CD4-positive, alpha-beta T cell (primary cell): ENCODE measurements at regions not wholly inside any gene's neighbourhood (a gene's known extent, or its start where the extent isn't known, plus 50 kb on each side); places are given as distances from the start of the nearest gene placed in this dataset.

Experiments
- ATAC-seq: fragments of 200-7000 bp; cut with Tn5 transposase; one replicate; pipeline ENCODE4 v1.10.0; 2022; ENCODE audit warnings: mild to moderate bottlenecking; ENCODE audit not compliant: poor library complexity
- CTCF ChIA-PET: fragments of 350-600 bp; sonication (Branson Sonifier 250); formaldehyde crosslinking; loops from one replicate; lab custom pipeline; 2021; ENCODE audit warnings: antibody characterized with exemption, inconsistent platforms; lab: Charles Lee
- POLR2A ChIA-PET: fragments of 350-600 bp; sonication (Branson Sonifier 250); formaldehyde crosslinking; loops from one replicate; lab custom pipeline; 2021; ENCODE audit warnings: antibody characterized with exemption, inconsistent platforms; lab: Charles Lee
- DNase-seq, 14 experiments: peaks; one replicate each; pipeline ENCODE4 v3.0.0-alpha.2; 2013 to 2020; ENCODE audit warnings: mixed read lengths in 2 of 14
- H3K27ac ChIP-seq, 2 donors: one replicate each; pipeline versions ENCODE4 v1.5.1 to v1.7.0; 2013; ENCODE audit warnings: low read length in 2 of 2, low read depth in 1 of 2, mild to moderate bottlenecking in 1 of 2
- H3K27me3 ChIP-seq, 2 experiments: 1 replicate in 1 of 2; 2 replicates in 1 of 2; pipeline versions ENCODE4 v1.6.1 to v1.7.0; 2013; ENCODE audit warnings: low read length in 2 of 2, control low read depth in 1 of 2, mild to moderate bottlenecking in 1 of 2, moderate library complexity in 1 of 2; ENCODE audit not compliant: insufficient read depth in 2 of 2, control insufficient read depth in 1 of 2
- H3K36me3 ChIP-seq: one replicate; pipeline ENCODE4 v1.6.1; 2013; ENCODE audit warnings: low read length, control low read depth; ENCODE audit not compliant: insufficient read depth
- H3K4me1 ChIP-seq: one replicate; pipeline ENCODE4 v1.6.1; 2013; ENCODE audit warnings: low read length, control low read depth; ENCODE audit not compliant: insufficient read depth
- H3K4me3 ChIP-seq: one replicate; pipeline ENCODE4 v1.5.1; 2013; ENCODE audit warnings: mild to moderate bottlenecking, low read length, moderate library complexity
- H3K9me3 ChIP-seq, 2 experiments: 1 replicate in 1 of 2; 2 replicates in 1 of 2; pipeline versions ENCODE4 v1.6.1 to v1.7.0; 2013; ENCODE audit warnings: low read length in 2 of 2, mild to moderate bottlenecking in 2 of 2, control low read depth in 1 of 2, moderate library complexity in 1 of 2; ENCODE audit not compliant: control insufficient read depth in 1 of 2, insufficient read depth in 1 of 2
- H3K27ac Mint-ChIP-seq: one replicate; pipeline ENCODE4 v1.8.0; 2020; ENCODE audit warnings: mixed read lengths
- H3K27me3 Mint-ChIP-seq: one replicate; pipeline ENCODE4 v1.8.0; 2021; ENCODE audit warnings: mixed read lengths
- H3K36me3 Mint-ChIP-seq: one replicate; pipeline ENCODE4 v1.8.0; 2021; ENCODE audit warnings: low read depth, mixed read lengths
- H3K4me1 Mint-ChIP-seq: one replicate; pipeline ENCODE4 v1.8.0; 2021; ENCODE audit warnings: low read depth, mixed read lengths
- H3K4me3 Mint-ChIP-seq: one replicate; pipeline ENCODE4 v1.8.0; 2020; ENCODE audit warnings: mild to moderate bottlenecking, mixed read lengths
- H3K9me3 Mint-ChIP-seq: one replicate; pipeline ENCODE4 v1.8.0; 2020; ENCODE audit warnings: mixed read lengths
- CTCF ChIP-seq: fragments of 200-600 bp; IDR thresholded peaks from one replicate; pipeline ENCODE4 v1.8.0; 2022; ENCODE audit warnings: antibody characterized with exemption, mild to moderate bottlenecking
- intact Hi-C, 2 experiments: fragments of 100-400 bp; cut with DNase I in 1 of 2; cut with micrococcal nuclease in 1 of 2; formaldehyde crosslinking; loops; one replicate each; pipeline versions ENCODE4 v1.15.1 to v1.9.0; 2023 to 2025; cut with DNase I, micrococcal nuclease

DNA sequence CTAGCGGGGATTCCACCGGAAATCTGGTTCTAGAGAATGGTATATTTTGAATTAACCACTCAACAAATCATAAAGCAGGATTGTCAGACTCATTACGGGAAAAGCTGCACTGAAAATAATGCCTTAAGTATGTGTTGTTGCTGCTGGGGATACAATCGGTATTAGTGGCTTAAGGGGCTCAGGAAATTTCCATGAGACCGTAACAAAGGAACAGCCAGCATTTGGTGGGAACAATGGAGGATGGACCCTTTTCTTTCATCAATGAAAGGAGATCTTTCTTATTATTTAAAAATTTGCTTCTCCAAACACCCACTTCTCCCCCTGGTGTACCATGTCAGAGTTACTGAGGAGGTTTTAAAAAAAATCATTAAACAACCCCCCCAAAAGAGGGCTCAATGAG, 342.6 kb upstream of the ZFHX3 start:
- H3K4me1 Mint-ChIP-seq = no peaks in the 10 kb centered on the region
- Histone ChIP-seq H3K9me3 (no peaks in the 10 kb centered on the region), H3K4me3 (no peak overlapping the region), H3K27me3 (no peaks in the 10 kb centered on the region), H3K27ac (no peak overlapping the region), H3K36me3 (no peaks in the 10 kb centered on the region), H3K4me1 (no peaks in the 10 kb centered on the region)
- CTCF ChIA-PET = no interaction called here
- intact Hi-C loops = no loop called here
- no peak for TF ChIP-seq CTCF
- POLR2A ChIA-PET = no interaction called here
- H3K4me3 Mint-ChIP-seq = no peak overlapping the region
- H3K27me3 Mint-ChIP-seq = no peaks in the 10 kb centered on the region
- H3K36me3 Mint-ChIP-seq = no peaks in the 10 kb centered on the region
- no peaks in the 10 kb centered on the region for H3K9me3 Mint-ChIP-seq
- no peak overlapping the region for H3K27ac Mint-ChIP-seq
- no peak for DNase-seq
- ATAC-seq = no peak

GRCh38 chr16:73389085-73389484, 341.2 kb upstream of the ZFHX3 start:
- Histone ChIP-seq H3K36me3 (no peaks in the 10 kb centered on the region), H3K27me3 (no peaks in the 10 kb centered on the region), H3K4me1 (no peaks in the 10 kb centered on the region), H3K4me3 (no peak overlapping the region), H3K9me3 (no peaks in the 10 kb centered on the region), H3K27ac (no peak overlapping the region)
- intact Hi-C loops = no loop called here
- Mint-ChIP-seq H3K4me1 (no peaks in the 10 kb centered on the region), H3K4me3 (no peak overlapping the region), H3K36me3 (no peaks in the 10 kb centered on the region), H3K9me3 (no peaks in the 10 kb centered on the region), H3K27me3 (no peaks in the 10 kb centered on the region), H3K27ac (no peak overlapping the region)
- no peak for TF ChIP-seq CTCF
- ATAC-seq (no peak), DNase-seq (no peak)
- ChIA-PET POLR2A (no interaction called here), CTCF (no interaction called here)

GRCh38 chr16:73387979-73388378, 340.1 kb upstream of the ZFHX3 start:
- no peak overlapping the region for H3K27ac ChIP-seq
- H3K27me3 Mint-ChIP-seq = no peaks in the 10 kb centered on the region
- no peaks in the 10 kb centered on the region for H3K36me3 ChIP-seq
- DNase-seq (no peak), ATAC-seq (no peak)
- H3K4me1 ChIP-seq = no peaks in the 10 kb centered on the region
- no peaks in the 10 kb centered on the region for H3K27me3 ChIP-seq
- no peak overlapping the region for H3K4me3 Mint-ChIP-seq
- ChIA-PET POLR2A (no interaction called here), CTCF (no interaction called here)
- H3K9me3 ChIP-seq = no peaks in the 10 kb centered on the region
- H3K4me1 Mint-ChIP-seq = no peaks in the 10 kb centered on the region
- no peak overlapping the region for H3K4me3 ChIP-seq
- H3K9me3 Mint-ChIP-seq = no peaks in the 10 kb centered on the region
- no peak overlapping the region for H3K27ac Mint-ChIP-seq
- no peak for TF ChIP-seq CTCF
- intact Hi-C loops = no loop called here
- no peaks in the 10 kb centered on the region for H3K36me3 Mint-ChIP-seq
